Progenitor cell of endocrine pancreas (in vitro differentiated cells): ENCODE measurements at regions not wholly inside any gene's neighbourhood (a gene's known extent, or its start where the extent isn't known, plus 50 kb on each side); places are given as distances from the start of the nearest gene placed in this dataset.

Experiments used
- DNase-seq: peaks from one replicate; pipeline ENCODE4 v3.0.0; 2021; ENCODE audit warnings: low spot score; ENCODE audit not compliant: unreplicated experiment
- H3K27ac Mint-ChIP-seq: 2 replicates; pipeline ENCODE4 v1.8.0; 2021; ENCODE audit warnings: mild to moderate bottlenecking, moderate library complexity, mixed read lengths
- H3K27me3 Mint-ChIP-seq: 2 replicates; pipeline ENCODE4 v1.8.0; 2021; ENCODE audit warnings: mixed read lengths
- H3K36me3 Mint-ChIP-seq: 2 replicates; pipeline ENCODE4 v1.8.0; 2022; ENCODE audit warnings: mixed read lengths; ENCODE audit not compliant: insufficient read depth
- H3K4me1 Mint-ChIP-seq: 2 replicates; pipeline ENCODE4 v1.8.0; 2021; ENCODE audit warnings: low read depth, mixed read lengths
- H3K4me3 Mint-ChIP-seq: 2 replicates; pipeline ENCODE4 v1.8.0; 2021; ENCODE audit warnings: low read depth, mild to moderate bottlenecking, moderate library complexity, mixed read lengths
- H3K9me3 Mint-ChIP-seq: 2 replicates; pipeline ENCODE4 v1.8.0; 2021; ENCODE audit warnings: low read depth, mixed read lengths
- TF ChIP-seq, protein P1 (sequence below): fragments of 200-600 bp; sonication (generic); IDR thresholded peaks from one replicate; pipeline ENCODE4 v1.5.0; 2021; ENCODE audit warnings: antibody characterized with exemption, mild to moderate bottlenecking; ENCODE audit not compliant: unreplicated experiment

DNA sequence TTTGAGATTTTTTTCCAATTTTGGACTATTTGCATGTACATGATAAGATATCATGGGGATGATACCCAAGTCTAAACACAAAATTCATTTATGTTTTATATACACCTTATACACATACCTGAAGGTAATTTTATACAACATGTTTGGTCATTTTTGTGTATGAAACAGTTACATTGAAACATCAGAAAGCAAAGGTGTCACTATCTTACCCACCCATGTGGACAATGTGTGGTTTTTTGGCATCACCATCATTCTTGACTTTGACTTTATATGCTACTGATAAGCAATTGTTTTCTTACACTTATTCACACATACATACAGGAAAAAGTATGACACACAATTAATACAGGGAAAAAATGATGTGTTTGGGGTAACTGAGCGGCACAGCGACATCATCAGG, 51.0 kb upstream of the ACVR1 start:
- H3K27me3 Mint-ChIP-seq: peaks cover 20% of the 10 kb centered on the region
- H3K9me3 Mint-ChIP-seq: no peaks in the 10 kb centered on the region
- DNase-seq: no peak
- peaks cover 11% of the 10 kb centered on the region for H3K4me1 Mint-ChIP-seq
- H3K4me3 Mint-ChIP-seq: no peak overlapping the region
- no peak overlapping the region for H3K27ac Mint-ChIP-seq
- TF ChIP-seq, protein P1, sequence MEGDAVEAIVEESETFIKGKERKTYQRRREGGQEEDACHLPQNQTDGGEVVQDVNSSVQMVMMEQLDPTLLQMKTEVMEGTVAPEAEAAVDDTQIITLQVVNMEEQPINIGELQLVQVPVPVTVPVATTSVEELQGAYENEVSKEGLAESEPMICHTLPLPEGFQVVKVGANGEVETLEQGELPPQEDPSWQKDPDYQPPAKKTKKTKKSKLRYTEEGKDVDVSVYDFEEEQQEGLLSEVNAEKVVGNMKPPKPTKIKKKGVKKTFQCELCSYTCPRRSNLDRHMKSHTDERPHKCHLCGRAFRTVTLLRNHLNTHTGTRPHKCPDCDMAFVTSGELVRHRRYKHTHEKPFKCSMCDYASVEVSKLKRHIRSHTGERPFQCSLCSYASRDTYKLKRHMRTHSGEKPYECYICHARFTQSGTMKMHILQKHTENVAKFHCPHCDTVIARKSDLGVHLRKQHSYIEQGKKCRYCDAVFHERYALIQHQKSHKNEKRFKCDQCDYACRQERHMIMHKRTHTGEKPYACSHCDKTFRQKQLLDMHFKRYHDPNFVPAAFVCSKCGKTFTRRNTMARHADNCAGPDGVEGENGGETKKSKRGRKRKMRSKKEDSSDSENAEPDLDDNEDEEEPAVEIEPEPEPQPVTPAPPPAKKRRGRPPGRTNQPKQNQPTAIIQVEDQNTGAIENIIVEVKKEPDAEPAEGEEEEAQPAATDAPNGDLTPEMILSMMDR: no peak
- no peaks in the 10 kb centered on the region for H3K36me3 Mint-ChIP-seq
